Body of pancreas (tissue), 4 donors: ENCODE measurements at regions not wholly inside any gene's neighbourhood (a gene's known extent, or its start where the extent isn't known, plus 50 kb on each side); places are given as distances from the start of the nearest gene placed in this dataset.
"Not testable (repeated sequence)": the region's sequence is repeated elsewhere in the genome, so short reads cannot be mapped to it uniquely, and the experiment has no call there.

Experiments
- ATAC-seq: fragments of 150-250 bp; one replicate; pipeline ENCODE4 v1.9.1; 2016
- DNase-seq, 4 donors: peaks; one replicate each; pipeline ENCODE4 v3.0.0-alpha.2; 2019
- H3K27ac ChIP-seq, 4 donors: fragments of 200-600 bp; sonication (generic); 1 replicate in 3 of 4; 2 replicates in 1 of 4; pipeline versions ENCODE4 v1.5.1 to v1.6.1; 2016 to 2019; ENCODE audit warnings: mild to moderate bottlenecking in 1 of 4, mixed read lengths in 1 of 4, moderate library complexity in 1 of 4
- H3K27me3 ChIP-seq, 2 donors: fragments of 200-600 bp; sonication (generic); one replicate each; pipeline ENCODE4 v1.6.0; 2016; ENCODE audit warnings: mild to moderate bottlenecking in 1 of 2
- H3K36me3 ChIP-seq, 2 donors: fragments of 200-600 bp; sonication (generic); replicated peaks in 1 of 2; 2 replicates each; pipeline ENCODE4 v1.5.1; 2016; ENCODE audit warnings: low read depth in 2 of 2; ENCODE audit not compliant: insufficient read depth in 1 of 2
- H3K4me1 ChIP-seq: fragments of 200-600 bp; sonication (generic); one replicate; pipeline ENCODE4 v1.6.0; 2016
- H3K4me3 ChIP-seq, 2 donors: fragments of 200-600 bp; sonication (generic); 1 replicate in 1 of 2; 2 replicates in 1 of 2; pipeline ENCODE4 v1.5.1; 2016 to 2019
- H3K9me3 ChIP-seq, 3 donors: fragments of 200-600 bp; sonication (generic); 1 replicate in 2 of 3; 2 replicates in 1 of 3; pipeline ENCODE4 v1.5.1; 2016
- CTCF ChIP-seq, 7 experiments: fragments of 450-650 bp in 4 of 7; fragments of 200-600 bp in 3 of 7; sonication (generic) in 3 of 7; IDR thresholded peaks; one replicate each; pipeline ENCODE4 v1.5.1; 2016 to 2019; ENCODE audit warnings: antibody characterized with exemption in 7 of 7
- POLR2A ChIP-seq, 3 donors: fragments of 450-650 bp; IDR thresholded peaks; one replicate each; pipeline ENCODE4 v1.6.1; 2016; ENCODE audit warnings: antibody characterized with exemption in 3 of 3, mild to moderate bottlenecking in 2 of 3
- WGBS, 2 donors: methylation state at CpG; one replicate each; pipeline ENCODE4 v1.1.5; 2017; 5-methylcytosine and 5-hydroxymethylcytosine counted together
- intact Hi-C: fragments of 100-400 bp; cut with DNase I; formaldehyde crosslinking; loops from one replicate; pipeline ENCODE4 v1.15.1; 2023

GRCh38 chr5:1639757-1640156, 116.0 kb upstream of the LPCAT1 start:
- H3K27ac ChIP-seq: no peak overlapping the region
- peaks cover 5% of the 10 kb centered on the region for H3K4me1 ChIP-seq
- WGBS, 2 donors: 78 to 82% methylated on average over 14 of the region's 14 CpGs
- no peak for DNase-seq
- no peaks in the 10 kb centered on the region for H3K36me3 ChIP-seq
- no peak overlapping the region for H3K4me3 ChIP-seq
- intact Hi-C loops: no loop called here
- TF ChIP-seq POLR2A (IDR thresholded peaks at IDR 0.05) (no peak), CTCF (IDR thresholded peaks at IDR 0.05) (no peak)
- no peak for ATAC-seq
- peaks cover 0 to 20% of the 10 kb centered on the region in 2 donors for H3K27me3 ChIP-seq
- no peaks in the 10 kb centered on the region for H3K9me3 ChIP-seq

GRCh38 chr5:1638658-1639400, 115.1 kb upstream of the LPCAT1 start:
- no peak for TF ChIP-seq CTCF (IDR thresholded peaks at IDR 0.05)
- no peak for TF ChIP-seq POLR2A (IDR thresholded peaks at IDR 0.05)
- DNase-seq (no peak), ATAC-seq (no peak)
- Histone ChIP-seq H3K27me3 (peaks cover 0 to 15% of the 10 kb centered on the region in 2 donors), H3K36me3 (no peaks in the 10 kb centered on the region), H3K27ac (no peak overlapping the region), H3K4me3 (no peak overlapping the region), H3K4me1 (no peaks in the 10 kb centered on the region), H3K9me3 (no peaks in the 10 kb centered on the region)
- 48 to 63% methylated on average over 11 to 23 of the region's 23 CpGs for WGBS, 2 donors
- intact Hi-C loops: no loop called here

- Histone ChIP-seq H3K27me3 (peaks cover 0 to 5% of the 10 kb centered on the region in 2 donors), H3K36me3 (no peaks in the 10 kb centered on the region), H3K27ac (no peak overlapping the region), H3K4me3 (no peak overlapping the region), H3K9me3 (no peaks in the 10 kb centered on the region), H3K4me1 (no peaks in the 10 kb centered on the region)
- TF ChIP-seq CTCF (IDR thresholded peaks at IDR 0.05): no peak
- TF ChIP-seq POLR2A (IDR thresholded peaks at IDR 0.05): no peak
- ATAC-seq: no peak
- intact Hi-C loops: no loop called here
- no peak for DNase-seq
- 67 to 73% methylated on average over 12 to 22 of the region's 24 CpGs for WGBS, 2 donors
Measured at GRCh38 chr5:1637639-1638481, 114.1 kb upstream of the LPCAT1 start.

GRCh38 chr5:1636981-1637638, 113.3 kb upstream of the LPCAT1 start:
- no peak overlapping the region for H3K27ac ChIP-seq
- 79 to 100% methylated on average over 2 to 22 of the region's 24 CpGs for WGBS, 2 donors
- H3K27me3 ChIP-seq: no peaks in the 10 kb centered on the region
- TF ChIP-seq POLR2A (IDR thresholded peaks at IDR 0.05) (no peak), CTCF (IDR thresholded peaks at IDR 0.05) (no peak)
- no peaks in the 10 kb centered on the region for H3K4me1 ChIP-seq
- H3K4me3 ChIP-seq: no peak overlapping the region
- DNase-seq (no peak), ATAC-seq (no peak)
- intact Hi-C loops: no loop called here
- H3K36me3 ChIP-seq: no peaks in the 10 kb centered on the region
- H3K9me3 ChIP-seq: no peaks in the 10 kb centered on the region

GRCh38 chr5:1636208-1636770, 112.5 kb upstream of the LPCAT1 start:
- intact Hi-C loops: not testable (repeated sequence)

GRCh38 chr5:1635477-1635876, 111.7 kb upstream of the LPCAT1 start:
- intact Hi-C loops, ATAC-seq: not testable (repeated sequence)

More at GRCh38 chr5:1636208-1636770, 112.5 kb upstream of the LPCAT1 start:
- H3K4me3 ChIP-seq, H3K36me3 ChIP-seq, H3K4me1 ChIP-seq, H3K27me3 ChIP-seq, DNase-seq, H3K27ac ChIP-seq, ATAC-seq, H3K9me3 ChIP-seq: not testable (repeated sequence)
- WGBS, 2 donors: 74 to 84% methylated on average over 18 to 19 of the region's 21 CpGs

More at GRCh38 chr5:1635477-1635876, 111.7 kb upstream of the LPCAT1 start:
- not testable (repeated sequence) for H3K36me3 ChIP-seq, H3K9me3 ChIP-seq, H3K4me3 ChIP-seq, H3K27ac ChIP-seq, DNase-seq, H3K4me1 ChIP-seq, H3K27me3 ChIP-seq
- 52 to 90% methylated on average over 2 of the region's 2 CpGs for WGBS, 2 donors
